ENCODE measurements at regions not wholly inside any gene's neighbourhood (a gene's known extent, or its start where the extent isn't known, plus 50 kb on each side); places are given as distances from the start of the nearest gene placed in this dataset.

- DNase-seq (ENCODE audit: extremely low spot score): no peak
- no peak for TF ChIP-seq CTCF (IDR thresholded peaks at IDR 0.05; ENCODE audit: control extremely low read depth, extremely low read depth, low read depth, missing control alignments)
- POLR2A ChIA-PET: no interaction called here
- CTCF ChIA-PET: interaction anchor here (0.7 to 3.6 kb wide), 18 partner anchors 9 to 1739 kb away, joined by 3 to 28 read pairs (median 4); no protein-coding TSS in a partner anchor
Measured at GRCh38 chr12:30807695-30808034, 52.9 kb upstream of the CAPRIN2 start.

- ChIA-PET CTCF (interaction anchor here (0.7 to 3.6 kb wide), 23 partner anchors 9 to 1739 kb away, joined by 3 to 28 read pairs (median 4); no protein-coding TSS in a partner anchor), POLR2A (interaction anchor here (0.7 kb wide), 1 partner anchor 60 kb away, joined by 3 read pairs; no protein-coding TSS in a partner anchor)
- DNase-seq (ENCODE audit: extremely low spot score): no peak
- TF ChIP-seq CTCF (IDR thresholded peaks at IDR 0.05; ENCODE audit: control extremely low read depth, extremely low read depth, low read depth, missing control alignments): peak; percentile 70
Measured at GRCh38 chr12:30806989-30807694, 52.4 kb upstream of the CAPRIN2 start.

GRCh38 chr12:30805959-30806358 lies 51.2 kb upstream of the CAPRIN2 start:
- ChIA-PET CTCF (interaction anchor here (1.3 to 3.6 kb wide), 6 partner anchors 10 to 1289 kb away, joined by 3 to 28 read pairs (median 7); no protein-coding TSS in a partner anchor), POLR2A (no interaction called here)
- DNase-seq (ENCODE audit: extremely low spot score): no peak
- TF ChIP-seq CTCF (IDR thresholded peaks at IDR 0.05; ENCODE audit: control extremely low read depth, extremely low read depth, low read depth, missing control alignments): no peak

Data from GM10248 (cell line).